ENCODE measurements at regions not wholly inside any gene's neighbourhood (a gene's known extent, or its start where the extent isn't known, plus 50 kb on each side); places are given as distances from the start of the nearest gene placed in this dataset.
"Not testable (repeated sequence)": the region's sequence is repeated elsewhere in the genome, so short reads cannot be mapped to it uniquely, and the experiment has no call there.

DNA sequence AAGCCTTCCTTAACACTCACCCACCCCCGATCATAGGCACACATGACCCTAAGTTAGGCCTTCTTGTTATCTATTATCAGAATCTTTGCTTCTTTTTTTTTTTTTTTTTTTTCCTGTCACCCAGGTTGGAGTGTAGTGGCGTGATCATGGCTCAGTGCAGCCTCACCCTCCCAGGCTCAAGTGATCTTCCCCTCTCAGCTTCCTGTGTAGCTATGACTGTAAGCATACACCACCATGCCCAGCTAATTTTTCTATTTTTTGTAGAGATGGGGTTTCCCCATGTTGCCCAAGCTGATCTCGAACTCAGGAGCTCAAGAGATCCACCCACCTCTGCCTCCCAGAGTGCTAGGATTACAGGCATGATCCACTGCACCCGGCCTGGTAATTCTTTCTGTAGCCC lies 328.7 kb downstream of the NR4A2 start:
- DNase-seq: no peak

DNA sequence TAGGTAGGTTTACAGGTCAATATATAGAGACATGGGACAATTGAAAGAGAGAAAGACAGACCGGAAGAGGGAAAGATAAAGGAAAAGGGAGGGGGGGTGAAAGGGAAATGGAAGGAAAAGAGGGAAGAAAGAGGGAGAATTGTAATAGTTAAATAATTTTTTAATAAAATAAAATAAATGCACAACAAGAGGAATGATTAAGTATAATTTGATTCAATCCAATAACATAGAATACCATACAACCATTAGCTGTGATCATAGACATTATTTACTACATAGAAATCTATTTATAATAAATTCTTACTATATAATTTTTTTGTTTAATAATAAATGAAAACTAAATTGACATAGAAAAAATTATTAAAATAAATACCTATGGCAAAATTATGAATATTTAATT lies 330.7 kb downstream of the NR4A2 start:
- DNase-seq: no peak

DNA sequence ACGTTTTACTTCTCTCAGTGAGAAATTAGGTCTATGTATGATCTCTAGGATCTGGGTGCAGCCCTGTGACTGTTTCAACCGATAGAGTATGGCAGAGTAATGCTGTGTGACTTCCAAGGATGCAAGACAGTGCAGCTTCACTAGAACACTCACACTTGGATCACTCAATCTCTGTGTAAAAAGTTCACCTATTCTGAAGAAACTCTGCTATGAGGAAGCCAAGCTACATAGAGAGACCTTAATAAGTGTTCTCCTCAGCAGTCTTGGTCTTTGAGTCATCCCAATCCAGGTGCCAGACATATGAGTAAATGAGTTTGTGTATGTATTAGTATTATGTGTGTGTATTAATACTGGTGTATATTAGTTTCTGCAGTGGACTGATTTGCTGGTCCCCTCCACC lies 335.0 kb downstream of the NR4A2 start:
- no peak for DNase-seq

DNA sequence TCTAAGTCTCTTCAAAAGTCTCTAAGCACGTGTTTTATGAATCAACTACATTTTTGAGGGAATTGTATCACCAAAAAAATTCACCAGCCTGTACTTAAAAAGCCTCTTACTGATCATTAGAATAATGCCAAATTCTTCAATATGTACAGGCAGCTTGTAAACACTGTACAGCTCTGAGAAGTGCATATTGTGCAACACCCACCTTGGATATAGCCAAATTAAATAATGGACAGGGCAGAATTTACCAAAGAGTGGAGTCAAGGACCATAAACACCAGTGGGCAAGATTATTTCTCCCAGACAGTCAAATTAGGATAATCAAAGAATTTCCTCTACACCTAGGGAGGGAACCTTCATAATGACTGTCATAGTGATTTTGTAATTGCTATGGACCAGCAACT lies 338.2 kb downstream of the NR4A2 start:
- no peak for DNase-seq

DNA sequence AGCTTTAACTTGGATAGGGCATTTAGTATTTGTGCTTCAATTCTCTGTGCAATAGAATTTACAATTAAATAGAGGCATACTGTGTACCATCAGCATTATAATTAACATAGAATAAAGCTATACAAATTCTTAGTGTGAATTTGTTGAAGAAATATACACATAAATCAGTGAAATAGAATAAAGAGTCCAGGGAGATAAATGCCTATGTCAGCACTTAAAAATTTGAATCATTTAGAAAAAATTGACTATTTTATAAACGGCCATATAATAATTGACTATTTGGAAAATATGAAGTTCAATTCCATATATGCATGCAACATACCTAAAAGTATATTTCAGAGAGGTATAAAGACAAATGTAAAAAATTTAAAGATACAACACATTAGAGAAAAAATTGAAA lies 348.7 kb downstream of the NR4A2 start:
- no peak for DNase-seq

DNA sequence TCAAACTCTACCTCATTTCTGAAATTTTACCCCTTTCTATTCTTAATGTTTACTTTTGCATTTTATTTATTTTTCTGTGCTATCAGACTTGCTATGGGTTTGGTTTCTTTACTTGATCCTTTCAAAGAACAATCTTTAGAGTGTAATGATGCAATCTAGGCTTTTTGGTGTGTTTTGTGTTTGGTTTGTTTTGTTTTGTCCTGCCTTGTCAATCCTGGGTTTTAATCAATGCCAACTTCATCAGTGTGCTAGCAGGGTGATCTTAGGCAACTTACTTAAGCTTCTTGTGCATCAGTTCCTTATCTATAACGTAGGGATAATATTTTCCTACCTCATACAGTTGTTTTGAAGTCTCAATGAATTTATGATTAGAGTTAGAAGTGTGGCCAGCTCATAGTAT lies 350.4 kb downstream of the NR4A2 start:
- DNase-seq: no peak

DNA sequence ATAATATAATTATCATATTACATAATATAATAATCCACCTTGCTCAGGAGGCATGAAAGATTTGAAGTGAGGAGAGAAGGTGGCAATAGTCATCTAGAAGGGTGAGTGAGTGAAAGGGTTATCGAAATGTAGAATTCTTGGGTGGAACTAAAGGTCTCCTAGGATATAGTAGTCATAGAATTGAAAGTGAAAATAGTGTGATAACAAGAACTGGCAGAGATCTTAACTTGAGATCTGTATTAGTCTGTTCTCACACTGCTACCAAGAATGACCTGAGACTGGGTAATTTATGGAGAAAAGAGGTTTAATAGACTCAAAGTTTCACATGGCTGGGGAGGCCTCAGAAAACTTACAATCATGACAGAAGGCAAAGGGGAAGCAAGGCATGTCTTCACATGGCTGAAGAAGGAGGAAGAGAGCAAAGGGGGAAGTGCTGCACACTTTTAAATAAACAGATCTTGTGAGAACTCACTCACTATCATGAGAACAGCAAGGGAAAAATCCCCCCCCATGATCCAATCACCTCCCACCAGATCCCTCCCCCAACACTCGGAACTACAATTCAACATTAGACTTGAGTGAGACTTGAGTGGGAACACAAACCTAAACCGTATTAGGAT lies 351.5 kb downstream of the NR4A2 start:
- DNase-seq: no peak

DNA sequence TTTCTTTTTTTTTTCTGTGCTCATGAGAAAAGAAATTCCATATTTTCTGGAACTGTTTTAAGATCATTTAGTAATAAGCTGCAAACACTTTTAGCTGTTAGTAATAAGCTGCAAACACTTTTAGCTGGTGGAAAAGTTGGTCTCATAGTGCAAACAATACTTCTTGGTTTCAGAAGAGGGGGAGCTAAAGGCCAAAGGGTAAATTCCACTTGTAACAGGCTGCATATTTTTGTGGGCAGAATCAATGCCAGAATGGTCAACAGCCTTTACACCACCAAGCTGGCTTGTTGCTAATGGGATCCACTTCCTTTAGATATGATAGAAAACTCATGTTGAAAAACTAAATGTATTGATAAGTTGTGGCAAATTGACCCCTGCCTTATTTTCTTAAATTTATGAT lies 356.8 kb downstream of the NR4A2 start:
- DNase-seq: no peak

DNA sequence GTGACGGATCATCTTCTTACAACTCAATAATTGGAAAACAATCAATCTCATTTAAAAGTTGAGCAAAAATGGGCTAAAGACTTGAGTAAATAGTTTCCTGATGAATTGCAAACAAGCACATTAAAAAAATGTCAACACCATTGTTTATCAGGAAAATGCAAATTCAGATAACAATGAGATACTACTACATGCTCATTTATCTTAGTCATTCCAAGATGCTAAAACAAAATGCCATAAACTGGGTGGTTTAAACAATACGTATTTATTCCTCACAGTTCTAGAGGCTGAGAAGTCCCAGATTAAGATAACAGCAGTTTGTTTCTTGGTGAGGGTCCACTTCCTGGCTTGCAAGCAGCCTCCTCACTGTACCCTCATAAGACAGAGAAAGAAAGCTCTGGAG lies 359.6 kb downstream of the NR4A2 start:
- no peak for DNase-seq

DNA sequence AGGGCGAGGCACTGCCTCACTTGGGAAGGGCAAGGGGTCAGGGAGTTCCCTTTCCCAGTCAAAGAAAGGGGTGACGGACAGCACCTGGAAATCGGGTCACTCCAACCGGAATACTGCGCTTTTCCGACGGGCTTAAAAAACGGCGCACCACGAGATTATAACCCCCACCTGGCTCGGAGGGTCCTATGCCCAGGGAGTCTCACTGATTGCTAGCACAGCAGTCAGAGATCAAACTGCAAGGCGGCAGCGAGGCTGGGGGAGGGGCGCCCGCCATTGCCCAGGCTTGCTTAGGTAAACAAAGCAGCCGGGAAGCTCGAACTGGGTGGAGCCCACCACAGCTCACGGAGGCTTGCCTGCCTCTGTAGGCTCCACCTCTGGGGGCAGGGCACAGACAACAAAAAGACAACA lies 366.5 kb downstream of the NR4A2 start:
- not testable (repeated sequence) for DNase-seq

DNA sequence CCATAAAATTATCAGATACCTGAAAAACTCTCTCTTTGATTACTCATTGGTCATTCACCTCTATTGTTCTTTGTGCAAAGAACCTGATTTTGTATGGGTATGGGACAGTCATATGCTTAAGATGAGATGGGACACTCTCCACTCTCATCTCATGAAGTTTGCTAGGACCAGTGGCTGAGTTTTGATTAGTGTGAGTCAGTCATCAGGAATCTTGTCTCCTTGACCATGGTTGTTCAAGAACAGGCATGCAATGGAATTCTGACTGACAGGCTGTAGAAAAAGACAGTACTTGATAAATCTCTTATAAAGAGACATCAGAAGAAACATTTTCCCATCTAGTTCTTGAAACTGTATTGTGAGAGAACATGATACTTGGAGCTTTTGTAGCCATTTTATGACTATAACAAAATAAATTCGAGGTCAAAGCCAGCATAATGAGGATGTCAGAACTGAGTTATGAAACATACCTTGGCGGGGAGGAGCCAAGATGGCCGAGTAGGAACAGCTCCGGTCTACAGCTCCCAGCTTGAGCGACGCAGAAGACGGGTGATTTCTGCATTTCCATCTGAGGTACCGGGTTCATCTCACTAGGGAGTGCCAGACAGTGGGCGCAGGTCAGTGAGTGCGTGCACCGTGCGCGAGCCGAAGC lies 367.0 kb downstream of the NR4A2 start:
- no peak for DNase-seq

DNA sequence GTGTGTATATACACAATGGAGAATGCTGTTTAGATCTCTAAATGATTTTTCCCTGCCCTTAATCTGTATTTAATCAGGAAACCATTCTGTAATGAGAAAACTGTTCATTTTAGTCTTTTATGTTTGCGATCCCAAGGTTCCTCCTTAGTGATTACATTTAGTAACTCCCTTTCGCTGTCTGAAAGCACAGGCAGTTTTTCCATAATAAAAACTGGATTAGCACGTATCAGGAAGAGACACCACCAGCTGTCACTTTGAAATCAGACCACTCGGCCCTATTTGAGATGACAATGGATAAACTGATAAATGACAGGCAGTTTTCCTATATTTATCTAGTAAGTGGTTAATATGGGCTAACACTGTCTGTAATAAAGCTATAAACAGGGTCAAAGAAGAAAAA lies 370.9 kb downstream of the NR4A2 start:
- DNase-seq: no peak

DNA sequence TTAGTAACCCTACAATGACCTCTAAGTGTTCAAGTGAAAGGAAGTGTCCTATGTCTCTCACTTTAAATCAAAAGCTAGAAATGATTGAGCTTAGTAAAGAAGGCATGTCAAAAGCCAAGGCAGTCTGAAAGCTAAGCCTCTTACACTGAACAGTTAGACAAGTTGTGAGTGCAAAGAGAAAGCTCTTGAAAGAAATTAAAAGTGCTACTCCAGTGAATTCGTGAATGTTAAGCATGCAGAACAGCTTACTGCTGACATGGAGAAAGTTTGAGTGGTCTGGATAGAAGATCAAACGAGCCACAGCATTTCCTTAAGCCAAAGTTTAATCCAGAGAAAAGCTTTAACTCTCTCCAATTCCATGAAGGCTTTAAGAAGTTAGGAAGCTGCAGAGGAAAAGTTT lies 373.7 kb downstream of the NR4A2 start:
- DNase-seq: no peak

DNA sequence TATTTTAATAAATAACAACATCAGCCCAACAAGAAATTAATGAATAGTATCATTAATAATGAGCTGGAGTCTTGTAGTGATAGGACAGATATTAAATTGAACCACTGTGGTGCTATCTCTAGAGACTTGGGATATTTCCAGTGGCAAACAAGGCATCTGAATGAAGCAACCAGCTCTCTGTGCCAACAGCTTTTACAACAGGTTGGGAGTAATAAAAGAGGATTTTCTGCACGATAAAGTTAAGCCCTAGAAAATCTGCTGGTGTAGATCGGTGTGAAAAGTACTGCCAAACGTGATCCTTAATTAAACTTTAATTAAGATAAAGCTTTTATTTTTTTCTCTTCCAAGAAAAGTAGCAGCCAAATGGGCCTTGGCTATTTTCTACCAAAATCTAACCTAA lies 385.5 kb downstream of the NR4A2 start:
- no peak for DNase-seq

DNA sequence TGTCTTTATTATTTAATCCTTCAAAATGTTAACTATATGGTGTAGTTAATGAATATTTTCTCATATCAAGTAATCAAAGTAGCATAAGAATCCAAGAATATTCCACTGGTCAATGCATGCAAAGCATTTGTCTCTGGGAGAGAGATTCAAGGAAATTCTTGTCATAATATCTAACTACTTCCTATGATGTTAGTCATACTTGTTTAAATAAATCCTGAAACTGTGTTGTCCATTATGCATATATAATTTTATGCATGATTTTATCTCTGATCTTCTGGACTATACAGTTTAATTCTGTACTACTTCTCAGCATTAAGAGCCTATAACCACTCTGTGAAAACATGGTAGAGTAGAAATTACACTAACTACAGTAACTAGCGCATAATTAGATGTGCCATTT lies 388.3 kb downstream of the NR4A2 start:
- DNase-seq: no peak

DNA sequence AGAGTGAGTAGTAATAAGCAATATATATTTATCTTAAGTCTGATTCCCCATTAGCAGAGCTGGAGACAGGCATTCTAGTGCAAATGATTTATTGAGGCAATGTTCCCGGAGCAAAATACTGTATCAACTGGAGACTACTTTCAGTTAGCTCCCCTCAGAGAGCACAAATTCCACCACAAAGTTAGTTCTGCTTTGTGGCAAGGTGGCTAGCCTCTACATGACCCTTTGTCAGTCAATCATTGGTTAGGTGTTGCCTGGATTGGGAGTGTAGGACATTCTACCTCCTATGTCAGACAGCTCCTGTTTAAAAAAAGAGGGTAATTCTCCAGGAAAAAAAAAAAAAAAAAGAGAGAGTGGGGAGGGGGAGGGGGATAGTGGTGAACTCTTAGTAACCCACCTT lies 402.2 kb downstream of the NR4A2 start:
- DNase-seq: no peak

DNA sequence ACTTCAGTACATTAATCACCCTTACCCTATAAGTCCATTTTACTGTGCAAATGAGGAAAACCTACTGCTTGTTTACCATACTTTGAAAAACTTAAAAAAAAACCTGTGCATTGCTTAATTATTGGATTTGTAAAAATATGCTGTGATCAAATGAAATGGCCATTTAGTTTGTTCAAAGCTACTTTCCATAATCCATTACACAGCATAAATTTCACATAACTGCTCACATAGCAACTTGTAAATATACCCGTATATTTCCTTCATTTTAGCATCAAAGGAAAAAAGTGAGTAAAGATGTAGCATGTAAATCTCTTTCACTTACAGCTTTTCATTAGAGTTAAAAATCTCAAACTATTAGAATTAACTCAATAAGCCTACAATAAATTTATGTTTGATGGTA lies 415.1 kb downstream of the NR4A2 start:
- no peak for DNase-seq

DNA sequence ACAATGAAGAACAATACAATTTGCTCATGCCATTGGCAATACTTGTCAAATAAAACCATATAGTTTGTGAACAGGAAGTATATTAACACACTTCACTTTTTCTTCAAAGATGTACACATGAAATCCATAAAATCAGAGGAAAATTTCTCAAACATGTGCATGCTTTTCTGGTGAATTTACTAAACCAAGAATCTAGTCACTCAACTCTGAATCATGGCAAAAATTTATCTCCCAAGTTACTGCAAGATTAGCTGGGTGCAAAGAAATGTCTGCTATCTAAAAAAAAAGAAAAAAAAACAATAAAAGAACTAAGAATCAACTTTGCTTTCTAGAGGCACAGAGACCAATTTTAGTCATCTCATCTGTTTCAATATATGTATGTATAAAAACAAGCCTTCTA lies 419.2 kb downstream of the NR4A2 start:
- DNase-seq: no peak

DNA sequence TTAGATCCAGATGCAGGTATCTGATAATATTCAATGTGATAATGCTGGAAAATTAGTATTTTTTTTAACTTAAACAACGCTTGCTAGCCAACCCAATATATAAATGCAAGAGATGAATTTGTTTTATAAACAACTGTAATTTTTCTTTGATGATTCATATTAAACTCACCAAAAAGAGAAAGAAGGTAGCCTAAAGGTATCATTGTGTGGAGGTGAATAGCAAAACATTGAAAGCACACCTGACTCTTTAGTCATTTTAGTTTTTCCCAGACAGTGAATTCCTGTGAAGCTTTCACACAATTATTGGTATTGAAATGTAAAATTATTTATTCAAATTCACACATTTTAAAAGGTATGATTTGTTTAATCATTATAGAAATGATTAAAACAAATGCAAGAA lies 424.0 kb downstream of the NR4A2 start:
- DNase-seq: no peak

DNA sequence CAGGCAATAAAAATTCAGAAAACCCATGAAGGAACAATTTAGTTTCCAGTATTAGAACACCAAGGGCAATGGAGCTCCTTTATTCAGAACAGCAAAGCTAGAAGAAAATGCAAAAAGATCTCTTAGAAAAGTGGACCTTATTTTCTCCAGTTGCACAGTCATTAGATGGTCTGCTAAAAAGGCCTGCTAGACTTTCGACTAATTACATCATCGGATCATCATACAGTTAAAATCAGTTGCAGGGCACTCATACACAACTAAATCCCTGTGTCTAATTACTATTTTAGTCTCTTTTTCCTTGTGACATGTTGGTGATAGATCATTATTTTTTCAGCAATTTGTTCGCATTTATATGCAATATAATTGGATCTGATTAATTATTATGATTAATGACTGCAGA lies 425.3 kb downstream of the NR4A2 start:
- no peak for DNase-seq

DNA sequence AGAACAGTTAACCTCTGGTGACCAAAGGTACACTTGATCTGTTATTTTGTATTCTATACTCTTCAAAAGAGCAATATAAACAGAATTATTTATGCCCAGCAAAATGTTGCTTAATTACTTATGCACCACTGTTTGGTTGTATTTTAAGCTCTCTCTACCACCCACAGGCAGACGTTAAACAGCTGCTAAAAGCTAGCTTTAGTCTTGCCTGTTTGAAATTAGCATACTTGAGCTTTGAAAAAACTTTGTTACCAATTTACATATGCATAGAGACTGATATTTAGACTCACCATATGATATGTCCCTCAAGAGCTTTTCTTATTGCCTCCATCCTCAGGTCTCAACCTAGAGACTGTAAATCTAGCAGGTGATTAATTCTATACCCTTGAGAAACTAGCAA lies 426.9 kb downstream of the NR4A2 start:
- no peak for DNase-seq

DNA sequence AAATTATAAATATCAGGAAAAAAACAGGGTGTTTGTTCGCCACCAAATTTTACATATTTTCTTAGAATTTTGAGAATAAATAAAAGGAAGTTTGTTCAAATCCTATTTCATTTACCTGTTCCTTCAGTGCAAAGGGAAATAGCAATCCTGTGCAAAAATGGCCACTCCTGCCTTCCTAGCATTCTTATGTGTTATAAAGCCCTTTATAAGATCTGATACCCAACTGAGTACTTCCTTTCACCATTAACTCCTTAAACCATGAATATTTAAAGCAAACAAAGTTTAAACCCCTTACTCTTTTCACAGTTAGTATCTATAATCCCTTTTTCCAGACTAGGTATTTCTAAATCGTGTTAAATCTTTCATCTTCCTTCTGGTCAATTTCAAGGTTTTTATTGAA lies 427.8 kb downstream of the NR4A2 start:
- no peak for DNase-seq

DNA sequence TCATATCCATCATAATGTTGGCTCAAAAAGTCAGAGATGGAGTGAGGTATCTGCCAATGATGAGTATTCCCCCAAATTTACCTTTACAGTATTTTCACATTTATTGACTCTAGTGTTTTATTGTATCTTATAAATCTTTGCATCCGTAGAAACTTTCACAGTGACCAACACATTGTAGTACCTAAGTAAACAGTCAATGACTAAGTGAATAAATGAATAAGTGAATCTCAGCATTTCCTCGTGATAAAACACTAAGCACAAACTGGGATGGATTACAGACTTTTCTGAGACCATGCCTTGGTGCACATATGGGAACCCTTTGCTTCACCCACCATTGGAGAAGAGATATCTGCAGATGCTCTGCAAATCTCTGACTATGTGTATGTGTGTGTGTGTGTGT lies 429.9 kb downstream of the NR4A2 start:
- DNase-seq: no peak

DNA sequence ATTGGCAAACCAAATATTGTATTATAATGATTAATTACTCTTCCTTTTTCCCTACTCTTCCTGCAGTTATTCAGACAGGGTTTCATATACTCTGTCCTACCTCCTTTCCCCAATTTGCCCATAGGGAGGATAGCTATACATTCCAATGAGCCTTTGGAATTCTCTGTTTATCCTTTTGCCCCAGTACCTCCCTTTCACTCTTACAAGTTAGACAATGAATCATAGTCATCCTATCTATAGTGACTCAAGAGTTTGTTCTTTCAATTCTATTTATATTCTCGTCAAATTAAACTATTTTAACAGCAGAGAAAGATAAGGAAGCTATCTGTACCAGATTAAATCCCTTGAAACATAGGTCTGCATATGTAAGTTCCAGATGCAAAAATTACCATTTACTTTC lies 437.5 kb downstream of the NR4A2 start:
- DNase-seq: no peak

DNA sequence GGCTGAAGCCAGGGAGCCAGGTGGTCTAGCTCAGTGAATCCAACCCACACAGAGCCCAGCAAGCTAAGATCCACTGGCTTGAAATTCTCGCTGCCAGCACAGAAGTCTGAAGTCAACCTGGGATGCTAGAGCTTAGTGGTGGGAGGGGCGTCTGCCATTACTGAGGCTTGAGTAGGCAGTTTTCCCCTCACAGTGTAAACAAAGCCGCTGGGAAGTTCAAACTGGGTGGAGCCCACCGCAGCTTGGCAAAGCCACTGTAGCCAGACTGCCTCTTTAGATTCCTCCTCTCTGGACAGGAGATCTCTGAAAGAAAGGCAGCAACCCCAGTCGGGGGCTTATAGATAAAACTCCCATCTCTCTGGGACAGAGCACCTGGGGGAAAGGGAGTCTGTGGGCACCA lies 452.1 kb downstream of the NR4A2 start:
- not testable (repeated sequence) for DNase-seq

All from GF-D8 (cell line).